ENCODE measurements at regions not wholly inside any gene's neighbourhood (a gene's known extent, or its start where the extent isn't known, plus 50 kb on each side); places are given as distances from the start of the nearest gene placed in this dataset.

DNA sequence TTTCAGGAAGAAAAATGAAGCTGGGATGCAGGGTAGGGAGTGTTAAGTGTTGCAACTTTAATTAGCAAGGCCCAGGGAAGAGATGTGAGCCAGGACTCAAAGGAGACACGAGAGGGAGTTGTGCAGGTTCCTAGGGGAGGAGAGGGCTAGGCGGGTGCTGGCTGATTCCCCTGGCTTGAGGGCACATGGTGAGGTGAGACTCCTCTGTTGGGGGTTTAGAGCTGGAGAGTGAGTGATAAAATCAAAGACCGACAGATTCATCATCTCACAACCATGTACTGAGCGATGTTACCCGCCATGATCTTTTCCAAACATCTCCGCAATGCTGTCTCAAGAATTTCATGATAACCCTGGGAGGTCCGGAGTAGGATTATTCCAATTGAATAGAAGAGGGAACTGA lies 161.8 kb upstream of the CSF3R start:
- no peak for DNase-seq (ENCODE audit: low read depth in 1 of 2, low spot score in 1 of 2)

DNA sequence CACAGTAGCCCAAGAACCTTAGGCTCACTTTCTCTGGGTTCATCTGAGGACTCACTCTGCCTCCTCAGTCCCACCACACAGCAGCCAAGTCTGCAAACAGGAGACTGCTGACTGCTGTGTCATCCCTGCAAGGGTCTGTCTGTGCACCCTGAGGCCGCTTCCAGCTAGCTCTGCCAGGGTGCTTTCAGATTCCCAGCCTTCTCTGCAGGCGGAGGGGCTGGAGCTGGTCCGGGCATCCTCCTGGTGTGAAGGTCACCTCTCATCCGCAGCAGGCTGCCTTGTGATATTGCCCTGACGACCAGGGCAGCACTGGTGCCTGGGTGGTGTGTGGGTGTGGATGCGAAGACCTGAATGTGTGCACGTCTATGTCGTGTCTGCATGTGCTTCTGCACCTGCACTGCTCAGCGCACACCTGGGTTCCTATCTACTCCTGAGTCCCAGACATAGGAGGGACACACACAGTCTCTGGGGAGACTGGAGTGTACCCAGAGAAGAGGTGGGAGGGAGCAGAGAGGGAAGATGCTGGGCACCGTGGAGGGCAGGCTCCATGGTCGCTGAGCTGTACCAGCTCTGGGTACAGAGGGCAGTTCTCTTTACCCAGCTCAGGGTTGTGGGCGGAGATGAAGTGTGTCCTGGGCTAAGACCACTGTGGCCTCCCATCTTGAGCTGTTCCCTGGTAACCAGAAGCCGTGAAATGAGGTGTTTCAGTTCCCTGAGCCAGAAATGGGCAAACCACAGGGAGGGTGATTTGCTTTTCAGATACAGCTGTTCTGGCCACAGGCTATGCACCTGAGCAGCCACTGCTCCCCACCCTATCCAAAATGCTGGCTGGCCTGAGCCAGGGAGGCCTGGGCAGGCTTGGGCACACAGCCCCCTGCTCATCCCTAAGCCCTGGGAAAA lies 160.9 kb upstream of the CSF3R start:
- DNase-seq (ENCODE audit: low read depth in 1 of 2, low spot score in 1 of 2) = no peak

DNA sequence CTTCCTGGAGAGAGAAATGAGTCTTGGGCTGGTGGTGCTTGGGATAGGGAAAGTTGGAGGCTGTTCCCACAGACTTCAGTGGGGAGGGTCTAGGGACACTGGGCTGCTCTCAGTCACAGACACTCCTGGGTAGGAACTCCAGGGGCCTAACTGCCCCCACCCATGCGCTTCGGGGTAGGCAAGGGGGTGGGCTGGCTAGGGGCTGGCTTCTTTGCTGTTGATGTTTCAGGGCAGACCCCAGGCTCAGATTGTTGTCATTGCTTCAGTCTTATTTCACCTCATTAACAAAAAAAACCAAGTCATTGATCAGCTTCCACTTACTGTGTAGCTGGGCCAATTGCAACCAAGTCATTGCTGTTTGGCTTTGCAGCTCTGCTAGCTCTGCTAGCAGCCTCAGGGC lies 160.1 kb upstream of the CSF3R start:
- no peak for DNase-seq (ENCODE audit: low read depth in 1 of 2, low spot score in 1 of 2)

DNA sequence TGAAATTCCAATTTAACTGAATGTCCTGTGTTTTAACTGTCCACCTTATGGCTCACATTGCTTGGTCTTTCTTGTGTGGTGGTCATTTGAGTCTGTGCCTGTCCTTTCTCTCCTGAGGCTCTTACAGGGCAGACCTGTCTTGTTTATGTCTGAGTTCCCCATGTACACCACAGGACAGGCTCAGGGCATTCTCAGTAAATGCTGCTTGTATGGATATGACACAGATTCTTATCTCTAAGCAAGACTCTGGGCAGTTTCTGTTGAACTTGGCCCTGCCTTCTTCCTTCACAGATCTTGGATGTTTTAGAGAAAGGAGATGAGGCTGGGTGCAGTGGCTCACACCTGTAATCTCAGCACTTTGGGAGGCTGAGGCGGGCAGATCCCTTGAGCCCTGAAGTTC lies 159.1 kb upstream of the CSF3R start:
- no peak for DNase-seq (ENCODE audit: low read depth in 1 of 2, low spot score in 1 of 2)

DNA sequence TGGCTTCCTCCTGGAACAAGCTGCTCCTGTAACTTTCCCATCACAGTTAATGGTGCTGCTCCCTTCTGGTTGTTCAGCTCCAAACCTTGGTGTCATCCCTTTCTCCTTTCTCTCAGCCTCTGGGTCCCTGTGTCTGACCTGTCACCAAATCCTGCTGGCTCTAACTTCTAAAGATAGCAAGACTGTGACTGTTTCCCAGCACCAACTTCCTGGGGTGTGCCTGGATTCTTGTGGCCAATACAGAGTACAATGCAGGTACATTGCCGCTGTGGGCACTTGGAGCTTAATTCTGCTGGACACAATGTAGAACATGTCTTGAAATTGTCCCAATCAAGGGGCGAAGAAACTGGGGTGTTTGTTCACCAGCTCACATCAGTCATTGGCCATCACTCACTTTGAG lies 156.7 kb upstream of the CSF3R start:
- no peak for DNase-seq (ENCODE audit: low read depth in 1 of 2, low spot score in 1 of 2)

DNA sequence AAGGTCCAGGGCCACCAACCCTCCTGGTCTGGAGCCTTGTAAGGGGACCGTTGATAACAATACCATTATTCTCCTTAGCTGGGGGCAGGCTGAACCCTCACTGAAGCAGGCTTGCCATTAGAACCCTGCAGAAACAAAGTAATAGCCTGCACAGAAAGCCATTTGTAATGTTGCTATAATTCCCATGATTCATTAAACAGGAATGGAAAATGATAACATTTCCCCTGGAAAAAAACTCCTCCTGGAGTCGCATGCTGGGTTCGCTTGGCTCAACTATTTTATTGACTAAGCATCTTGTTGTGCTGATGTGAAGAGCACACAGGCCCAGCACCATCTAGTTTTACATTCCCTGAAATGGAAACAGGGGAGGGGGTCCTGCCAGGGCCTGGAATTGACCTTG lies 155.6 kb upstream of the CSF3R start:
- no peak for DNase-seq (ENCODE audit: low read depth in 1 of 2, low spot score in 1 of 2)

DNA sequence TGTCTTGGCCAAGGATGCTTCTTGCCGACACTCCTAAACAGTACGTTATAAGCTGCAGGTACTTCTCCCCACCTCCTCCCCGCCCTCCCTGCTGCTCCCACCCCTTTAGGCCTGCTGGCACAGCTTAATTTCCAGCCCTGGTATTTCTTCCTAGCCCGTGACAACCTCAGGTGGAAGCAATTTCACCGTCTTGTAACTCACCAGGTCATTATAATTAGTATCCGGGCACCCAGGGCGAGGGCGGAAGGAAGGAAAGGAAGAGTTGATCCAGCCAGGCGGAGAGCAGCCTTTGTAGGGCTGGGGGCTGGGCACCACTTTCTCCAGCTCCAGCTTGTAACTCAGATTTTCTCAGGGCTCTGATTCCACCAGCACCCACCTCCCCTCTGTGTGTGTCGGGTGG lies 153.5 kb upstream of the CSF3R start:
- DNase-seq (ENCODE audit: low read depth in 1 of 2, low spot score in 1 of 2) = no peak

DNA sequence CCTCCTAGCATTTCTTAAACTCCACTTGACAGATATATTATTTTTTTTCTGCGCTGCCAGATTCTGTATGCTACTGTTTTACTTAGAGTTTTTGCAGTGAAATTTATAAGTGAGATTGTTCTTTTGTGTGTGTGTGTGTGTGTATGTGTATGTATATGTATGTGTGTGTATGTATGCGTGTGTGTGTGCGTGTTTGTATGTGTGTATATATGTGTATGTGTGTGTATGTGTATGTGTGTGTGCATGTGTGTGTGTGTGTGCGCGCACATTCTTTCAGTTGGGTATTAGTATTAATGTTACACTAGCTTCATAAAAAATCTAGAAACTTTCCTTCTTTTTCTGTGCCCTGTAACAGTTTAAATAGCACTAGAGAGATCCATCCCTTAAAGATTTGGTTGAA lies 152.6 kb upstream of the CSF3R start:
- DNase-seq (ENCODE audit: low read depth in 1 of 2, low spot score in 1 of 2) = no peak

DNA sequence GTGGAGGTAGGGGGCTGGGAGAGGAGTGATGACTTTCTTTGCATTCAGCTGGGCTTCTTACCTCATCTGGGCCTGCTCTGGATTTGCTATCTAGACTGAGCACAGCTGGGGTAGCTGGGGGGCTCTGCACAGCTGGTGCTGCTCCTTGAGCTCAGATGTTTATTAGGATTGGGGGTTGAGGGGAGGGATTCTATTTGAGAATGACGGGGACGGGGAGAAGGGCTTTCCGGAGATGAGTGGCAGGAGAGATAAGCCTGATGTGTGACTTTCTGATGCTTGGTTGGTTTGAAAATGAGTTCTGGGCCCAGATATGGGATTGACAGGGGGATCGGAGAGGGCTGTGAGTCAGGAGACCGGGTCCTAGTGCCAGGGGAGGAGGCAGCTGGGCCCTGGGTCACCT lies 146.1 kb upstream of the CSF3R start:
- no peak for DNase-seq (ENCODE audit: low read depth in 1 of 2, low spot score in 1 of 2)

DNA sequence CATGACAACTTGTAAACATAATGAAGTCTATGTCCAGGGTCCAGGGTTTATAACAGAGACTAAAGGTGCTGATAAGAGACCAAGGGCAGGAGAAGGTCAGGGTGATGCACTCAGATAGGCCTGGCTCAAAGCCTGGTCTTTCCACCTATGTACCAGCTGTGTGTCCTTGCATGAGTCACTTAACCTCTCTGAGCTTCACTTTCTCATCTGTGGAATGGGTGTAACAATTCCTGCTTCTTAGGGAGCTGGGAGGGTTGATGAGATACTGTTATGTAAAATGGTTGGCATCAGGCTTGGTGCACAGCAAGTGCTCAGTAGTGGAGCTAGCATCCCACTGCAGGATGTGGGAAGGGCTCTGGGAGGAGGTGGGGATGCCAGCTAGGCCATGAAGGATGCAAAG lies 143.7 kb upstream of the CSF3R start:
- no peak for DNase-seq (ENCODE audit: low read depth in 1 of 2, low spot score in 1 of 2)

DNA sequence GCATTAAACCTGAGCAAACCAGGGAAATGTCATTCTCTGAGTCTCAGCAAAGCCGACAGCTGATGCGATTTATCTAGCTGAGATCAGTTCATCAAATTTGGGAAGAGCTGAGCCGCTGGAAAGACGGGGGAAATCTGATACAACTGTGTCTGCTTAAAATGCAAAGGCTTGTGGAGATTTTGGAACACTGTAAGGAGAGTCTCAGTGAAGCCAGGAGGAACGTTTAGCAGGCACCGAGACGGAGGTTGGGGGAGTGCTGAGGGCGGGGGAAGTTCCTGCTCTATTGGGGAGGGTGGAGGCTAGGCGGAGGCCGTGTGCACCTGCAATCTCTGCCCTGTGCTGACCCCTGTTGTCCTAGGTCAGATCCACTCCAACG lies 143.2 kb upstream of the CSF3R start:
- no peak for DNase-seq (ENCODE audit: low read depth in 1 of 2, low spot score in 1 of 2)

DNA sequence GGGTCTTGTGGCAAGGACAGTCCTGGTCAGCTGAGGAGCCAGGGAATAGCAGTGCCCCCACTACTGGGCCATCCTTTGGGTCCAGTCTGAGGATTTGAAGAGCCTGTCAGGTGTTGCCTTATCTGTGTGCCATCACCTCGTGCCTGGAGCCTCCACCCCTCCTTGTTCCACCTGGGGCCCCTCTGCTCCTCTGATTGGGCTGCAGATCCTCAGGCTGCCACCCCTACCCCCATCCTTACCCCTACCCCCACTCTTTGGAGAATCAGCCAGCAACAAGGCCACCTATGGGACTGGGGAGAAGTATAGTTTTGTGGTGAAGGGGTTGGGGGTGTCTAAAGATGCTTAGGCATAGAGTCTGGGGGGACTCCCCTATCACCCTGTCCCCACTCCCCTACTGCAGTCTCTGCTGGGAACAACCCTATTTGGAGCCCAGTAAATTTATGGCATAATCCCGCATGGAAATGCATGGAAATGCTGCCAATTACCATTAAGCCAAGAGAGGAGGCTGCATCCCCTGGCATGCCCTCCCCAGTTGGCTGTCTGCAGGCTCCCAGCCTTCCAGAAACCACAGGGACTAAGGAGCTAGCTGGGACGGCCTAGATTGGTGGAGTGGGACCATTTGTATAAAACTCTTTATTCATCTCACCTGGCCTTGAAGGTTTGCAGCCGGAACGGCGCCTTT lies 142.7 kb upstream of the CSF3R start:
- DNase-seq (ENCODE audit: low read depth in 1 of 2, low spot score in 1 of 2) = no peak

DNA sequence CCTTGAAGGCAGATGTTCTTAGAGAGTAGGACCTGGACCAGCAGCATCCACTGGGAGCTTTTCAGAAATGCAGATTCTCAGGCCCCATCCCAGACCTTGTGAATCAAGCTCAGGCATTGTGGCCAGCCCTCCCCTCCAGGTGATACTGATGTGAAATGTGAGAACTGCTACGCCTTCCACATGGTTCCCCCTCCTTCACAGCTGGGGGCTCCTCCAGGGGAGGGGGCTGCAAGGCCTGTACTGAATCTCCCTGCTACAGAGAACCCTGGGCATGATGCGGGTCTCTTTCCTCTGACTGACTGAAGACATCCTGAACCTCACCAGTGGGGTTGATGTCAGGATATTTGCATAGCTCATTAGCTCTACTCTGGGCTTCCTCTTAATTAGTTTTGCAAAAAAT lies 141.8 kb upstream of the CSF3R start:
- DNase-seq (ENCODE audit: low read depth in 1 of 2, low spot score in 1 of 2) = no peak

DNA sequence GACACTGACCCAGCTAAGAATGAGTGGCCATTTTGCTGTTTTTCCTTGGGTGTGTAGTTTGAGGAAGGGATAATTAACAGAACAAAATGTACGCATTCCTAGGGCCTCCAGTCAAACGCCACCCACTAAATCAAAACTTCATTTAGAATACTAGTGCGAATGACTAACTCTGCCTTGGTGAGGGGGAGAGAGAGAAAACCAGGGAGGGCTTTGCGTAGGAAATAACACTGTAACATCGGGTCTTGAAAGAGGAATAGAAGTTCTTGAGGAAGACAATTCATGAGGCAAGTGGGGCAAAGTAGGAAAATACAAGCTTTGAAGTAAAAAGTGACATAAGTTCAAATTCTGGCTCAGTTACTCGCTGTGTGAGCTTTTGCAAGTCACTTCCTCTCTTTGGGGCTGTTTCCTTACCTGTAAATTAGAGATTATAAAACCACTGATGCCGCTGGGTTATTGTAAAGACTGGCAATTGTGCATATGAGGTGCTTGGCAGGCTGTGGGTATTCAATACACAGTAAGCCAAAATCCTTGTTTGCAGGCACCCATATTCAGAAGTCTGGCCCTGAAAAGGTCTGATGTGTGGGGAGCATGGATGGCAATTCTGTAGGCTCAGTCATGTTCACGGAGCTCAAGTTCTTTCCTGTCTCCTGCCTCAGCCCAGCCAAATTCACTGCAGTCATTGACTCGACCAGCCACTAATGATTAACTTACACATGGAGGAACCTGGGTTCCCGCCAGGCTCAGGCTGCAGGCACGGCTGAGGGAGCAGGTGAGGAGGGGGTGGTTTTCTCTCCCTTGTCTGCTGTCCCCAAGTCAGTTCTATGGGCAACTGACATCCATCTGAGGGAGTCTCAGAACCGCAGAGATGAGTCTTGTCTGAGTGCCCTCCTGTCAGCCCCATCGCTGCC lies 140.3 kb upstream of the CSF3R start:
- no peak for DNase-seq (ENCODE audit: low read depth in 1 of 2, low spot score in 1 of 2)

DNA sequence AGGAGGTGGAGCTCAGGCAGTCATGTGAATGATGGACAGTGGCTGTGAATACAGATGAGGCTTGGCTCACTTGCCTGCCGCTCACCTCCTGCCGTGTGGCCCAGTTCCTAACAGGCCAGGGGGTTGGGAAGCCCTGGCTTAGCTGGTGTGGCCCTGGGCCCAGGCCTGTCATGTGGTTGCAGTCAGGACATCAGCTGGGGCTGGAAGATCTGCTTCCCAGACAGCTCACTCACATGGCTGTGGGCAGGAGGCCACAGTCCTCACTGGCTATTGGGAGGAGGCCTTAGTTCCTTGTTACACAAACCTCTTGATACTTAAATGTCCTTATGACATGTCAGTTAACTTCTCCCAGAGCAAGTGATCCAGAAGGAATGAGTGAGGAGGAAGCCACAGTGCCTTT lies 138.8 kb upstream of the CSF3R start:
- no peak for DNase-seq (ENCODE audit: low read depth in 1 of 2, low spot score in 1 of 2)

DNA sequence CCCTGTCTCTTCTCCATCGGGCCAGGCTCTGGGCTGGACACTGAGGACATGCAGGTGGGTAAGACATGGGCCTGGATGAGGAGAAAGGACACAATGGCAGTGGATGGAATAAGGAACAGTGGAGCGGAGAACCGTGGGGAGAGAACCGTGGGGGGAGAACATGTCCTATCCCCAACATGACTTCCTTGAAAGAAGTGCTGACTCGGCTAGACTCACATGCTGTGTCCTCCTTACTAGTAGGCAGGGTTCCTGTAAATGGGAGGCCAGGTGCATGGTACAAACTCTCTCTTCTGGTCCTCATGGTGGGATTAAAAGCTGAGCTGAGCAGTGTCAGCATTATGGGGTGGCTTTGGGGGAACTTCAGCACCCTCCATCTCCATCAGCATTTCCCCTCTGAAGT lies 137.4 kb upstream of the CSF3R start:
- DNase-seq (ENCODE audit: low read depth in 1 of 2, low spot score in 1 of 2) = no peak

DNA sequence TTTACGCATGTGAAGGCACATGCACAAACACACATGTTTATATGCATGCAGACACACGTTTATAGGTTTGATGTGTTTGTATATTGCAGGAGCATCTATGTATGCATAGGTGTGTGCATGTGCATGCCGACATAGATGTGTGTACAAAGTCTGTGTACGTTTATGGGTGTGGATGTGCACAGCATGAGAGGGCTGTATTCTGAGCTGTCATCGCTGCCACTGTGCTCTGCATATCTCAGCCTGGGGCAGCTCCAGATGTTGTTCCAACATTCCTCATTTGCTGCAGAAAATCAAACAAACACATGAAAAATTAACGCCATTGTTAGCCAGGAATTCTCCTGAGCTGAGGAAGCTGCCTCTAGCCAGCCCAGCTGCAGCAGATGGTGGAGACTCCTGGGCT lies 132.3 kb upstream of the CSF3R start:
- no peak for DNase-seq (ENCODE audit: low read depth in 1 of 2, low spot score in 1 of 2)

DNA sequence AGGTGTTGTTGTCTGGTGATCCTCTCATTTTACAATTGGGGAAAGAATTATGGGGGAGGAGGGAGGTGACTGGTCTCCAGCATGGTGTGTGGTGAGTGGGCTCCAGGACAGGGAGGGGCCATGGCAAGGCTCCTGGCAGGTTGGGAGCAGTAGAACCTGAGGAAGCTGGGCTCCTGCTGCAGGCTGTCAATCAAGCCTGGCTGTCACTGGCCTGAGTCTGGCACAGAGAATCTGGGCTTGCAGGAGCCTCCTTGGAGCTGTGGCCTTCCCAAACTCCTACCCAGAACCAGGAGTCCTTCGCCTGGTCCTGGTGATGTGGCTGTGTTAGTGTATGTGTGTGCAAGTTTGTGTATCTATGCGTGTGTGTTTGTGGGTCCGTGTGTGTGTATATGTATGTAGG lies 131.9 kb upstream of the CSF3R start:
- no peak for DNase-seq (ENCODE audit: low read depth in 1 of 2, low spot score in 1 of 2)

DNA sequence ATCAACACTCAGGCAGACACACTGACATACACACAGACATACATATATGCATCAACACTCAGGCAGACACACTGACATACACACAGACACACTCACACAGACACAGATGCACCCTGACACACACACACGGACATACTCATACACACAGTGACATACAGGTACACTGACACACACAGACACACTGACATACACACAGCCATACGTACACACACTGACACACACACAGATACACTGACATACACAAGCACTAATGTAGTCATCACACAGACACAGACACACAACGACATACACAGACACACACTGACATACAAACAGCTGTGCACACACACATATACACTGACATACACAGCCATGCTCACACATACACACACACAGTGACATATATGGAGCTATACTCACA lies 131.0 kb upstream of the CSF3R start:
- DNase-seq (ENCODE audit: low read depth in 1 of 2, low spot score in 1 of 2) = no peak

DNA sequence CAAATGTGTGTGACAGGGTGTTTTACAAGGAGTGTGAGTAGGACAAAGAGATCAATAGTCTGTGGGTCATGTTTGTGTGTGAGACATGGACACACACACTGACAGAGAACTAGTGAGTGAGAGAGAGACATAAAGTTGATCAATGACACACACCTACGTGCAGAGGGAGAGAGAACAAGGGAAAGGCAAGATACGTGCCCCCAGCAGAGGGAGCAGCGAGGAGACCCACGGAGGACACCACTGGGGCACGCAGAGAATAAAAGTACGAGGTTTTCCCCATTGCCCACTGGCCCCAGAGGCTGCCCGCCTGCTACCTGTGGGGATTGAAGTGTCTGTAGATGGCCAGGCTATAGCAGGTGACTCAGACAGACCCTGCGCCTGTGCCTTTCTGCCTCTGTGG lies 130.2 kb upstream of the CSF3R start:
- no peak for DNase-seq (ENCODE audit: low read depth in 1 of 2, low spot score in 1 of 2)

DNA sequence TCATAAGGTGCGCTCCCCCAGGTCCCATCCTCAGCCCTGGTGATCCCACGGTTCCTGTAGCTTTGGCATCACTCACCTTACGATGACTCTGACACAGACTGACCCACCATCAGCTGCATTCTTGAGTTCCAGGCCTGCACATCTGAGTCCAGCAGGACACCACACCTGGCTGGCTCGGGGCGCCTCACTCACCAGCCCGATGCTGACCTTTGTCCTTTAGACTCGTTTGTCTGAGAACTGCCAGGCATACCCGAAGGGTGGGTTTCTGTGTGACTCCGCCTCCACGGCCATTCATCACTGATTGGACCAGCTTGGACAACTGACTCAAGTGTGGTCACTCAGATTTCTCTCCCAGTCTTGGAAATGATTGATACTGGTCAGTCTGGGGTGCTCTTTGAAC lies 129.4 kb upstream of the CSF3R start:
- no peak for DNase-seq (ENCODE audit: low read depth in 1 of 2, low spot score in 1 of 2)

All from stimulated activated CD4-positive, alpha-beta T cell treated with anti-CD3 and anti-CD28 coated beads, Interleukin-15, amount 100 ng/mL, for 1 hour (primary cell).